Caco-2 (cell line): ENCODE measurements at regions not wholly inside any gene's neighbourhood (a gene's known extent, or its start where the extent isn't known, plus 50 kb on each side); places are given as distances from the start of the nearest gene placed in this dataset.
"Not testable (repeated sequence)": the region's sequence is repeated elsewhere in the genome, so short reads cannot be mapped to it uniquely, and the experiment has no call there.

Source experiments
- BruUV-seq: library from RNA; stranded (reverse); fragments of 400-500 nt; replicated peaks from 2 replicates; lab custom pipeline; 2021; lab: Mats Ljungman, UMichigan
- CTCF ChIA-PET: fragments of 300-600 bp; sonication (Branson Sonifier 250); formaldehyde crosslinking; loops from one replicate; lab custom pipeline; 2022; ENCODE audit warnings: antibody characterized with exemption; lab: Charles Lee
- POLR2A ChIA-PET: fragments of 300-600 bp; sonication (Branson Sonifier 250); formaldehyde crosslinking; loops from one replicate; lab custom pipeline; 2022; ENCODE audit warnings: antibody characterized with exemption; lab: Charles Lee
- DNase-seq, 2 experiments: peaks; one replicate each; pipeline versions ENCODE4 v3.0.0 to v3.0.0-alpha.2; 2020 to 2022
- H3K27me3 ChIP-seq: replicated peaks from 2 replicates; pipeline ENCODE4 v1.6.0; 2011; ENCODE audit warnings: low read length; ENCODE audit not compliant: control insufficient read depth, insufficient read depth
- H3K36me3 ChIP-seq: 2 replicates; pipeline ENCODE4 v1.5.1; 2011; ENCODE audit warnings: low read length; ENCODE audit not compliant: control insufficient read depth, insufficient read depth
- H3K4me1 ChIP-seq: fragments of 250-450 bp; sonication (Bioruptor Pico); 2 replicates; pipeline ENCODE4 v1.5.1; 2020; ENCODE audit warnings: mild to moderate bottlenecking
- H3K4me3 ChIP-seq: 2 replicates; pipeline ENCODE4 v1.5.1; 2011; ENCODE audit warnings: low read depth, mild to moderate bottlenecking, control low read depth, low read length
- H3K9me3 ChIP-seq: fragments of 250-450 bp; sonication (Bioruptor Pico); 2 replicates; pipeline ENCODE4 v1.5.1; 2020; ENCODE audit warnings: mild to moderate bottlenecking, moderate library complexity
- H3K27ac Mint-ChIP-seq: one replicate; pipeline ENCODE4 v1.8.0; 2022; ENCODE audit warnings: mixed read lengths; ENCODE audit not compliant: unreplicated experiment
- H3K27me3 Mint-ChIP-seq: one replicate; pipeline ENCODE4 v1.8.0; 2022; ENCODE audit warnings: mixed read lengths; ENCODE audit not compliant: insufficient read depth, unreplicated experiment
- H3K36me3 Mint-ChIP-seq: one replicate; pipeline ENCODE4 v1.8.0; 2022; ENCODE audit warnings: mild to moderate bottlenecking, mixed read lengths; ENCODE audit not compliant: insufficient read depth, unreplicated experiment
- H3K4me1 Mint-ChIP-seq: one replicate; pipeline ENCODE4 v1.8.0; 2022; ENCODE audit warnings: low read depth, mixed read lengths; ENCODE audit not compliant: unreplicated experiment
- H3K4me3 Mint-ChIP-seq: one replicate; pipeline ENCODE4 v1.8.0; 2022; ENCODE audit warnings: mild to moderate bottlenecking, moderate library complexity, mixed read lengths; ENCODE audit not compliant: unreplicated experiment
- H3K9me3 Mint-ChIP-seq: one replicate; pipeline ENCODE4 v1.8.0; 2022; ENCODE audit warnings: mixed read lengths; ENCODE audit not compliant: unreplicated experiment
- CTCF ChIP-seq, 2 experiments: fragments of 200-600 bp in 1 of 2; IDR thresholded peaks; 1 replicate in 1 of 2; 2 replicates in 1 of 2; pipeline versions ENCODE4 v1.5.1 to v1.8.0; 2011 to 2022; ENCODE audit warnings: antibody characterized with exemption in 1 of 2, control low read depth in 1 of 2, inconsistent platforms in 1 of 2, low read depth in 1 of 2, low read length in 1 of 2, mild to moderate bottlenecking in 1 of 2, moderate library complexity in 1 of 2; ENCODE audit not compliant: insufficient read depth in 1 of 2, severe bottlenecking in 1 of 2, unreplicated experiment in 1 of 2
- intact Hi-C: fragments of 100-400 bp; cut with micrococcal nuclease; formaldehyde crosslinking; loops from one replicate; pipeline ENCODE4 v1.10.0; 2022; ENCODE audit not compliant: unreplicated experiment

GRCh38 chr3:166836836-166837235 lies 543.3 kb downstream of the ZBBX start:
- Mint-ChIP-seq H3K36me3 (no peaks in the 10 kb centered on the region), H3K9me3 (peaks cover 10% of the 10 kb centered on the region), H3K4me3 (no peak overlapping the region), H3K27me3 (no peaks in the 10 kb centered on the region), H3K4me1 (no peaks in the 10 kb centered on the region), H3K27ac (no peak overlapping the region)
- Histone ChIP-seq H3K4me3 (no peak overlapping the region), H3K4me1 (0 out of 2 replicates have a peak, but pooled peaks cover 3% of the 10 kb centered on the region), H3K9me3 (no peaks in the 10 kb centered on the region), H3K36me3 (no peaks in the 10 kb centered on the region), H3K27me3 (no peaks in the 10 kb centered on the region)
- ChIA-PET CTCF (interaction anchor here (0.6 kb wide), 1 partner anchor 772 kb away, joined by 4 read pairs; no protein-coding TSS in a partner anchor), POLR2A (no interaction called here)
- DNase-seq: no peak
- no TSS peak for BruUV-seq
- TF ChIP-seq CTCF (IDR thresholded peaks at IDR 0.05; ENCODE audit: insufficient read depth in 1 of 2, low read depth in 1 of 2, low read length in 1 of 2, severe bottlenecking in 1 of 2, unreplicated experiment in 1 of 2): no peak
- intact Hi-C loops: loop anchor here (1.0 kb wide), 1 partner anchor 195 kb away; no protein-coding TSS in a partner anchor

- POLR2A ChIA-PET: no interaction called here
- Mint-ChIP-seq H3K27ac (no peak overlapping the region), H3K4me1 (no peaks in the 10 kb centered on the region), H3K36me3 (no peaks in the 10 kb centered on the region), H3K9me3 (peaks cover 12% of the 10 kb centered on the region), H3K27me3 (no peaks in the 10 kb centered on the region), H3K4me3 (no peak overlapping the region)
- TF ChIP-seq CTCF (IDR thresholded peaks at IDR 0.05; ENCODE audit: insufficient read depth in 1 of 2, low read depth in 1 of 2, low read length in 1 of 2, severe bottlenecking in 1 of 2, unreplicated experiment in 1 of 2): no peak
- intact Hi-C loops: loop anchor here (5.0 kb wide), 1 partner anchor 118 kb away; no protein-coding TSS in a partner anchor
- H3K36me3 ChIP-seq: no peaks in the 10 kb centered on the region
- peak; percentile 41 to 57 for DNase-seq
- no peaks in the 10 kb centered on the region for H3K27me3 ChIP-seq
- H3K9me3 ChIP-seq: no peaks in the 10 kb centered on the region
- peaks cover 18% of the 10 kb centered on the region for H3K4me1 ChIP-seq
- BruUV-seq: no TSS peak
- CTCF ChIA-PET: no interaction called here
- H3K4me3 ChIP-seq: no peak overlapping the region
These were observed 550.2 kb downstream of the ZBBX start for GRCh38 chr3:166829896-166830295.

- POLR2A ChIA-PET: no interaction called here
- H3K4me1 Mint-ChIP-seq: no peaks in the 10 kb centered on the region
- H3K27ac Mint-ChIP-seq: no peak overlapping the region
- H3K27me3 ChIP-seq: no peaks in the 10 kb centered on the region
- CTCF ChIA-PET: no interaction called here
- no peak for DNase-seq
- no peak for TF ChIP-seq CTCF (IDR thresholded peaks at IDR 0.05; ENCODE audit: insufficient read depth in 1 of 2, low read depth in 1 of 2, low read length in 1 of 2, severe bottlenecking in 1 of 2, unreplicated experiment in 1 of 2)
- BruUV-seq: no TSS peak
- H3K4me3 Mint-ChIP-seq: no peak overlapping the region
- H3K9me3 ChIP-seq: no peaks in the 10 kb centered on the region
- no peaks in the 10 kb centered on the region for H3K36me3 Mint-ChIP-seq
- no peaks in the 10 kb centered on the region for H3K9me3 Mint-ChIP-seq
- no peaks in the 10 kb centered on the region for H3K4me1 ChIP-seq
- no peak overlapping the region for H3K4me3 ChIP-seq
- intact Hi-C loops: no loop called here
- no peaks in the 10 kb centered on the region for H3K36me3 ChIP-seq
- no peaks in the 10 kb centered on the region for H3K27me3 Mint-ChIP-seq
These were observed 561.6 kb downstream of the ZBBX start for GRCh38 chr3:166818464-166818863.

- CTCF ChIA-PET, BruUV-seq: not testable (repeated sequence)
These were observed 562.8 kb downstream of the ZBBX start for GRCh38 chr3:166817269-166817668.

More at GRCh38 chr3:166817269-166817668, 562.8 kb downstream of the ZBBX start:
- H3K9me3 ChIP-seq, H3K4me3 ChIP-seq, intact Hi-C loops, H3K36me3 ChIP-seq, H3K27ac Mint-ChIP-seq, H3K27me3 ChIP-seq, POLR2A ChIA-PET, H3K4me1 ChIP-seq, H3K36me3 Mint-ChIP-seq, DNase-seq, H3K27me3 Mint-ChIP-seq, H3K4me3 Mint-ChIP-seq, H3K9me3 Mint-ChIP-seq, H3K4me1 Mint-ChIP-seq: not testable (repeated sequence)
